ENCODE measurements at regions not wholly inside any gene's neighbourhood (a gene's known extent, or its start where the extent isn't known, plus 50 kb on each side); places are given as distances from the start of the nearest gene placed in this dataset.

GRCh38 chr20:60317401-60317800 is 359.2 kb downstream of the CDH26 start:
- Histone ChIP-seq H3K4me3 (ENCODE audit: low read depth, low read length) (no peak overlapping the region), H3K27me3 (ENCODE audit: control insufficient read depth, insufficient read depth, low read length) (no peaks in the 10 kb centered on the region), H3K36me3 (ENCODE audit: control insufficient read depth, insufficient read depth, low read length) (no peaks in the 10 kb centered on the region)
- DNase-seq (ENCODE audit: low read depth) = no peak
- CTCF ChIA-PET = no interaction called here
- POLR2A ChIA-PET = no interaction called here
- TF ChIP-seq, protein P1, sequence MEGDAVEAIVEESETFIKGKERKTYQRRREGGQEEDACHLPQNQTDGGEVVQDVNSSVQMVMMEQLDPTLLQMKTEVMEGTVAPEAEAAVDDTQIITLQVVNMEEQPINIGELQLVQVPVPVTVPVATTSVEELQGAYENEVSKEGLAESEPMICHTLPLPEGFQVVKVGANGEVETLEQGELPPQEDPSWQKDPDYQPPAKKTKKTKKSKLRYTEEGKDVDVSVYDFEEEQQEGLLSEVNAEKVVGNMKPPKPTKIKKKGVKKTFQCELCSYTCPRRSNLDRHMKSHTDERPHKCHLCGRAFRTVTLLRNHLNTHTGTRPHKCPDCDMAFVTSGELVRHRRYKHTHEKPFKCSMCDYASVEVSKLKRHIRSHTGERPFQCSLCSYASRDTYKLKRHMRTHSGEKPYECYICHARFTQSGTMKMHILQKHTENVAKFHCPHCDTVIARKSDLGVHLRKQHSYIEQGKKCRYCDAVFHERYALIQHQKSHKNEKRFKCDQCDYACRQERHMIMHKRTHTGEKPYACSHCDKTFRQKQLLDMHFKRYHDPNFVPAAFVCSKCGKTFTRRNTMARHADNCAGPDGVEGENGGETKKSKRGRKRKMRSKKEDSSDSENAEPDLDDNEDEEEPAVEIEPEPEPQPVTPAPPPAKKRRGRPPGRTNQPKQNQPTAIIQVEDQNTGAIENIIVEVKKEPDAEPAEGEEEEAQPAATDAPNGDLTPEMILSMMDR (IDR thresholded peaks at IDR 0.05; ENCODE audit: insufficient read depth, low read depth, low read length) = no peak

DNA sequence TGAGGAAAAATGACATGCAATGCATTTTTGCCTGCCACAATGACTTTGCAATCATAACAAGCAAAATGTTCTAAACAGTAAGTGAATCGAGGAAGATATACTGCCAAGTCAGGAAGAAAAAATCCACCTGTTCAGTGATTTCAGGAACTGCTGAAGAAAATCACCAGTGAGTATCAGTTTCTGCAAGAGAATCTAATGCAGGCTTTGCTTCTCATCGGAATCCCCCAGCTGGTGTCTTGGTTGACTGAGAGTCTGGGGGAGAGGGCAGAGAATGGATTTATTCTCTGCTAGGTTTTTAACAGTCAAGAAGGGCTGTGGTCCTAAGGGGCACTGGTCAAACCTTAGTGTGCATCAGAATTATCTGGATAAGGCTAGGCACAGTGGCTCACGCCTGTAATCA is 363.4 kb downstream of the CDH26 start:
- ChIA-PET CTCF (no interaction called here), POLR2A (no interaction called here)
- DNase-seq (ENCODE audit: low read depth) = no peak
- Histone ChIP-seq H3K27me3 (ENCODE audit: control insufficient read depth, insufficient read depth, low read length) (no peaks in the 10 kb centered on the region), H3K36me3 (ENCODE audit: control insufficient read depth, insufficient read depth, low read length) (no peaks in the 10 kb centered on the region), H3K4me3 (ENCODE audit: low read depth, low read length) (no peak overlapping the region)
- TF ChIP-seq, protein P1 (IDR thresholded peaks at IDR 0.05; ENCODE audit: insufficient read depth, low read depth, low read length) = no peak

GRCh38 chr20:60326821-60327220 is 368.6 kb downstream of the CDH26 start:
- H3K36me3 ChIP-seq (ENCODE audit: control insufficient read depth, insufficient read depth, low read length) = no peaks in the 10 kb centered on the region
- ChIA-PET POLR2A (no interaction called here), CTCF (no interaction called here)
- no peaks in the 10 kb centered on the region for H3K27me3 ChIP-seq (ENCODE audit: control insufficient read depth, insufficient read depth, low read length)
- no peak overlapping the region for H3K4me3 ChIP-seq (ENCODE audit: low read depth, low read length)
- DNase-seq (ENCODE audit: low read depth) = no peak
- TF ChIP-seq, protein P1 (IDR thresholded peaks at IDR 0.05; ENCODE audit: insufficient read depth, low read depth, low read length) = no peak

DNA sequence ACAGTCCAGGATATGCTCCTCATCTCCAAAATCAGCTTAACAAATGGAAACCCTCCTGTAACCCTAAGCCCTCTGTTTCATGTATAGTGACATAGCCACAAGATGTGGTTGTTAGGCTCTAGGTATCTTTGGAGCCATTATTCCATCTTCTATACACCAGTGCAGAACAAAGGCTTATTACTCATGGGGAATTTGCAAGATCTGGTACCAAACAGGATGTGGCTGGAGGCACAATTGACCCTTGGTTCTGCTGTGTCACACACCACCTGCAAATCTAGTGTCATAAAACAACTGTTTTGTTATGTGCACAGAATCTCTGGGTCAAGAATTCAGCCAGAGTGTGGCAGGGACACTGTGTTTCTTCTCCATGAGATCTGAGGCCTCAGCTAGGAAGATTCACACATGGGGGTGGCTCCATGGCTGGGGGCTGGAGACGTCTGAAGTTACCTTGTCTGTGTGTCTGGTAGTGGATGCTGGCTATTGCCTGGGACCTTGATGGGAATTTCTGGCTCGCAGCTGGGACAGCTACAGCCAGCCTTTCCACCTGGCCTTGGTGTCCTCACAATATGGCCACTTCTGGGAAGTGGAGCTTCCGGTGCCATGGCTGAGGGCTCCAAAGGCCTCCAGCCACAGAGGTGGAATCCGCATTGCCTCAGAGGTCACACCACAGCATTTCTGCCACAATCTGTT is 369.9 kb downstream of the CDH26 start:
- CTCF ChIA-PET = interaction anchor here (0.6 kb wide), 1 partner anchor 66 kb away, joined by 3 read pairs; no protein-coding TSS in a partner anchor
- no peak for DNase-seq (ENCODE audit: low read depth)
- Histone ChIP-seq H3K4me3 (ENCODE audit: low read depth, low read length) (no peak overlapping the region), H3K27me3 (ENCODE audit: control insufficient read depth, insufficient read depth, low read length) (no peaks in the 10 kb centered on the region), H3K36me3 (ENCODE audit: control insufficient read depth, insufficient read depth, low read length) (no peaks in the 10 kb centered on the region)
- TF ChIP-seq, protein P1 (IDR thresholded peaks at IDR 0.05; ENCODE audit: insufficient read depth, low read depth, low read length) = no peak
- POLR2A ChIA-PET = no interaction called here

DNA sequence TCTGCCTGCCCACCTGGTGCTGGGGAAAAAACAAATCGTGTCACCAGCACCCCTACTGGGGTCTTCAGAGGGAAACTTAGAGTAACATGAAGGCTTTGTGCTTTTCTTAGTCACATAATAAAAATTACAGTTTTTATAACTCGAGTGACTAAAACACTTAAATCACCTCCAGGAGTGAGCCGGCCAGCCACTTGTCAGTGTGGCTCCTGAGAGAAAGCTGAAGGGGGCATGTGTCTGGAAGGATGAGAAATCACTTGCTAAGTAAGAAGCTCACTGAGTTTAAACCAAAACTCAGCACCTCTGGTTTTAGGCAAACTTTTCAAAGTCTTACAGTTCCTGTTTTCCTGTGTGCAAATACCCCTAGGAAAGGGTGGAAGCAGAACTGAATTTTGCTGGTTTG is 372.2 kb downstream of the CDH26 start:
- no peak for DNase-seq (ENCODE audit: low read depth)
- CTCF ChIA-PET = no interaction called here
- TF ChIP-seq, protein P1 (IDR thresholded peaks at IDR 0.05; ENCODE audit: insufficient read depth, low read depth, low read length) = no peak
- POLR2A ChIA-PET = no interaction called here
- Histone ChIP-seq H3K4me3 (ENCODE audit: low read depth, low read length) (no peak overlapping the region), H3K27me3 (ENCODE audit: control insufficient read depth, insufficient read depth, low read length) (no peaks in the 10 kb centered on the region), H3K36me3 (ENCODE audit: control insufficient read depth, insufficient read depth, low read length) (no peaks in the 10 kb centered on the region)
